WTC11 (cell line): ENCODE measurements at regions not wholly inside any gene's neighbourhood (a gene's known extent, or its start where the extent isn't known, plus 50 kb on each side); places are given as distances from the start of the nearest gene placed in this dataset.

Experiments
- ATAC-seq: fragments of 200-7000 bp; cut with Tn5 transposase; 2 replicates; pipeline ENCODE4 v1.10.0; 2021; ENCODE audit warnings: mild to moderate bottlenecking, moderate library complexity
- CTCF ChIA-PET: fragments of 300-600 bp; sonication (Branson Sonifier 250); formaldehyde crosslinking; loops from one replicate; lab custom pipeline; 2021; ENCODE audit warnings: antibody characterized with exemption; lab: Charles Lee
- POLR2A ChIA-PET: fragments of 350-600 bp; sonication (Branson Sonifier 250); formaldehyde crosslinking; loops from one replicate; lab custom pipeline; 2021; ENCODE audit warnings: antibody characterized with exemption; lab: Charles Lee
- DNase-seq: peaks from one replicate; pipeline ENCODE4 v3.0.0; 2021; ENCODE audit warnings: low spot score
- H3K27ac Mint-ChIP-seq: 2 replicates; pipeline ENCODE4 v1.8.0; 2021; ENCODE audit warnings: mixed read lengths
- H3K27me3 Mint-ChIP-seq: 2 replicates; pipeline ENCODE4 v1.8.0; 2021; ENCODE audit warnings: low read depth, mild to moderate bottlenecking, moderate library complexity, mixed read lengths
- H3K36me3 Mint-ChIP-seq: 2 replicates; pipeline ENCODE4 v1.8.0; 2021; ENCODE audit warnings: mixed read lengths
- H3K4me1 Mint-ChIP-seq: 2 replicates; pipeline ENCODE4 v1.8.0; 2022; ENCODE audit warnings: mixed read lengths
- H3K4me3 Mint-ChIP-seq: 2 replicates; pipeline ENCODE4 v1.8.0; 2021; ENCODE audit warnings: mild to moderate bottlenecking, moderate library complexity, mixed read lengths
- H3K9me3 Mint-ChIP-seq: 2 replicates; pipeline ENCODE4 v1.8.0; 2021; ENCODE audit warnings: mixed read lengths
- ATF1 ChIP-seq: sonication (generic); formaldehyde crosslinking; IDR thresholded peaks from 2 replicates; pipeline ENCODE4 v1.8.1; 2023; ENCODE audit warnings: mild to moderate bottlenecking, moderate library complexity, missing genetic modification reagents
- CREB1 ChIP-seq: sonication (generic); formaldehyde crosslinking; IDR thresholded peaks from 2 replicates; pipeline ENCODE4 v1.8.0; 2023; ENCODE audit warnings: mild to moderate bottlenecking, missing genetic modification reagents
- CREM ChIP-seq: sonication (generic); formaldehyde crosslinking; IDR thresholded peaks from 2 replicates; pipeline ENCODE4 v1.8.1; 2022; ENCODE audit warnings: mild to moderate bottlenecking, missing genetic modification reagents, moderate library complexity
- ELF4 ChIP-seq: sonication (generic); formaldehyde crosslinking; IDR thresholded peaks from 2 replicates; pipeline ENCODE4 v1.8.1; 2022; ENCODE audit warnings: low read depth, mild to moderate bottlenecking, moderate library complexity, missing genetic modification reagents
- FOXP1 ChIP-seq: sonication (generic); formaldehyde crosslinking; IDR thresholded peaks from 2 replicates; pipeline ENCODE4 v1.8.0; 2022; ENCODE audit warnings: missing genetic modification reagents, mild to moderate bottlenecking, moderate library complexity, borderline replicate concordance
- MYBL2 ChIP-seq: sonication (generic); formaldehyde crosslinking; IDR thresholded peaks from 2 replicates; pipeline ENCODE4 v1.8.1; 2023; ENCODE audit warnings: mild to moderate bottlenecking, moderate library complexity, missing genetic modification reagents
- NFE2L1 ChIP-seq: sonication (generic); formaldehyde crosslinking; IDR thresholded peaks from 2 replicates; pipeline ENCODE4 v1.8.1; 2023; ENCODE audit warnings: missing genetic modification reagents
- SMAD4 ChIP-seq: sonication (generic); formaldehyde crosslinking; IDR thresholded peaks from 2 replicates; pipeline ENCODE4 v1.8.0; 2022; ENCODE audit warnings: mild to moderate bottlenecking, missing genetic modification reagents
- SP1 ChIP-seq: sonication (generic); formaldehyde crosslinking; conservative IDR thresholded peaks from 2 replicates; pipeline ENCODE4 v1.8.1; 2022; ENCODE audit warnings: missing genetic modification reagents
- ZBTB21 ChIP-seq: sonication (generic); formaldehyde crosslinking; IDR thresholded peaks from 2 replicates; pipeline ENCODE4 v1.8.1; 2023; ENCODE audit warnings: mild to moderate bottlenecking, missing genetic modification reagents, borderline replicate concordance
- ZNF219 ChIP-seq: sonication (generic); formaldehyde crosslinking; IDR thresholded peaks from 2 replicates; pipeline ENCODE4 v1.8.0; 2023; ENCODE audit warnings: missing genetic modification reagents, mild to moderate bottlenecking, borderline replicate concordance
- ZNF263 ChIP-seq: sonication (generic); formaldehyde crosslinking; IDR thresholded peaks from 2 replicates; pipeline ENCODE4 v1.8.1; 2022; ENCODE audit warnings: low read depth, mild to moderate bottlenecking, moderate library complexity, missing genetic modification reagents
- TF ChIP-seq, protein P1 (sequence below): fragments of 250-450 bp; sonication (Bioruptor Pico); IDR thresholded peaks from 2 replicates; pipeline ENCODE4 v1.9.0; 2021; ENCODE audit warnings: moderate library complexity, mild to moderate bottlenecking, inconsistent platforms, borderline replicate concordance
- TF ChIP-seq, protein P2 (sequence below): sonication (generic); formaldehyde crosslinking; IDR thresholded peaks from 2 replicates; pipeline ENCODE4 v1.8.1; 2022; ENCODE audit warnings: missing genetic modification reagents, borderline replicate concordance
- TF ChIP-seq, protein P3 (sequence below): sonication (generic); formaldehyde crosslinking; IDR thresholded peaks from 2 replicates; pipeline ENCODE4 v1.8.1; 2022; ENCODE audit warnings: low read depth, mild to moderate bottlenecking, moderate library complexity, missing genetic modification reagents, borderline replicate concordance
- TF ChIP-seq, protein P4 (sequence below): sonication (generic); formaldehyde crosslinking; IDR thresholded peaks from 2 replicates; pipeline ENCODE4 v1.8.0; 2022; ENCODE audit warnings: mild to moderate bottlenecking, missing genetic modification reagents
- TF ChIP-seq, protein P5 (sequence below): fragments of 250-450 bp; sonication (Bioruptor Pico); IDR thresholded peaks from 2 replicates; pipeline ENCODE4 v1.9.0; 2021; ENCODE audit warnings: mild to moderate bottlenecking
- TF ChIP-seq, protein P6 (sequence below): sonication (generic); formaldehyde crosslinking; IDR thresholded peaks from 2 replicates; pipeline ENCODE4 v1.8.1; 2023; ENCODE audit warnings: mild to moderate bottlenecking, missing genetic modification reagents
- TF ChIP-seq, protein P7 (sequence below): sonication (generic); formaldehyde crosslinking; IDR thresholded peaks from 2 replicates; pipeline ENCODE4 v1.8.1; 2023; ENCODE audit warnings: mild to moderate bottlenecking, missing genetic modification reagents
- TF ChIP-seq, protein P8 (sequence below): fragments of 250-450 bp; sonication (Bioruptor Pico); IDR thresholded peaks from 2 replicates; pipeline ENCODE4 v2.1.2; 2022; ENCODE audit warnings: mild to moderate bottlenecking, moderate library complexity

DNA sequence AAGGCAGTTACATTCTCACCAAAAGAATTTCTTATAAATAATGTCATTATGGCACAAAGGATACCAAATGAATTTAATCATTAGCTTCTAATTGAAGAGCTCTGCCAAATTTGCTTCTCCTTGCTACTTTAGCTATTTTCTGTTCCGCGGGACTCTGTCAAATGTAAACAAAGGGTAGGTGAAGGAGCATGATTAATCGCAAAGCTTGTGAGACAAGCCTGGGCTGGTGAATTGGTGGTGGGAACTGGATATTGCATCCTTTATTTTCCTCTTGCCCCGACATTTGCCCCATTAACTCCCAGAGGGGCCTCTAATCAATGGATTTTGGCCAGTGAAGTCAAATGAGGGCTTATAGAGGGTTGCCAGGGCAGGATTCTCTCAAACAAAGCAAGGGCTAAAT is 234.2 kb upstream of the RFX3 start (continued):
- TF ChIP-seq, protein P1, sequence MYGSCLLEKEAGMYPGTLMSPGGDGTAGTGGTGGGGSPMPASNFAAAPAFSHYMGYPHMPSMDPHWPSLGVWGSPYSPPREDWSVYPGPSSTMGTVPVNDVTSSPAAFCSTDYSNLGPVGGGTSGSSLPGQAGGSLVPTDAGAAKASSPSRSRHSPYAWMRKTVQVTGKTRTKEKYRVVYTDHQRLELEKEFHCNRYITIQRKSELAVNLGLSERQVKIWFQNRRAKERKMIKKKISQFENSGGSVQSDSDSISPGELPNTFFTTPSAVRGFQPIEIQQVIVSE (CRISPR knock-in tag): no peak
- TF ChIP-seq, protein P2, sequence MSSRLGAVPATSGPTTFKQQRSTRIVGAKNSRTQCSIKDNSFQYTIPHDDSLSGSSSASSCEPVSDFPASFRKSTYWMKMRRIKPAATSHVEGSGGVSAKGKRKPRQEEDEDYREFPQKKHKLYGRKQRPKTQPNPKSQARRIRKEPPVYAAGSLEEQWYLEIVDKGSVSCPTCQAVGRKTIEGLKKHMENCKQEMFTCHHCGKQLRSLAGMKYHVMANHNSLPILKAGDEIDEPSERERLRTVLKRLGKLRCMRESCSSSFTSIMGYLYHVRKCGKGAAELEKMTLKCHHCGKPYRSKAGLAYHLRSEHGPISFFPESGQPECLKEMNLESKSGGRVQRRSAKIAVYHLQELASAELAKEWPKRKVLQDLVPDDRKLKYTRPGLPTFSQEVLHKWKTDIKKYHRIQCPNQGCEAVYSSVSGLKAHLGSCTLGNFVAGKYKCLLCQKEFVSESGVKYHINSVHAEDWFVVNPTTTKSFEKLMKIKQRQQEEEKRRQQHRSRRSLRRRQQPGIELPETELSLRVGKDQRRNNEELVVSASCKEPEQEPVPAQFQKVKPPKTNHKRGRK: no peak
- TF ChIP-seq NFE2L1 (CRISPR knock-in tag) (no peak), CREM (CRISPR knock-in tag) (no peak)
- TF ChIP-seq, protein P3, sequence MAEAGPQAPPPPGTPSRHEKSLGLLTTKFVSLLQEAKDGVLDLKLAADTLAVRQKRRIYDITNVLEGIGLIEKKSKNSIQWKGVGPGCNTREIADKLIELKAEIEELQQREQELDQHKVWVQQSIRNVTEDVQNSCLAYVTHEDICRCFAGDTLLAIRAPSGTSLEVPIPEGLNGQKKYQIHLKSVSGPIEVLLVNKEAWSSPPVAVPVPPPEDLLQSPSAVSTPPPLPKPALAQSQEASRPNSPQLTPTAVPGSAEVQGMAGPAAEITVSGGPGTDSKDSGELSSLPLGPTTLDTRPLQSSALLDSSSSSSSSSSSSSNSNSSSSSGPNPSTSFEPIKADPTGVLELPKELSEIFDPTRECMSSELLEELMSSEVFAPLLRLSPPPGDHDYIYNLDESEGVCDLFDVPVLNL (CRISPR knock-in tag): no peak
- TF ChIP-seq, protein P4, sequence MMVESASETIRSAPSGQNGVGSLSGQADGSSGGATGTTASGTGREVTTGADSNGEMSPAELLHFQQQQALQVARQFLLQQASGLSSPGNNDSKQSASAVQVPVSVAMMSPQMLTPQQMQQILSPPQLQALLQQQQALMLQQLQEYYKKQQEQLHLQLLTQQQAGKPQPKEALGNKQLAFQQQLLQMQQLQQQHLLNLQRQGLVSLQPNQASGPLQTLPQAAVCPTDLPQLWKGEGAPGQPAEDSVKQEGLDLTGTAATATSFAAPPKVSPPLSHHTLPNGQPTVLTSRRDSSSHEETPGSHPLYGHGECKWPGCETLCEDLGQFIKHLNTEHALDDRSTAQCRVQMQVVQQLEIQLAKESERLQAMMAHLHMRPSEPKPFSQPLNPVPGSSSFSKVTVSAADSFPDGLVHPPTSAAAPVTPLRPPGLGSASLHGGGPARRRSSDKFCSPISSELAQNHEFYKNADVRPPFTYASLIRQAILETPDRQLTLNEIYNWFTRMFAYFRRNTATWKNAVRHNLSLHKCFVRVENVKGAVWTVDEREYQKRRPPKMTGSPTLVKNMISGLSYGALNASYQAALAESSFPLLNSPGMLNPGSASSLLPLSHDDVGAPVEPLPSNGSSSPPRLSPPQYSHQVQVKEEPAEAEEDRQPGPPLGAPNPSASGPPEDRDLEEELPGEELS (CRISPR knock-in tag): no peak

DNA sequence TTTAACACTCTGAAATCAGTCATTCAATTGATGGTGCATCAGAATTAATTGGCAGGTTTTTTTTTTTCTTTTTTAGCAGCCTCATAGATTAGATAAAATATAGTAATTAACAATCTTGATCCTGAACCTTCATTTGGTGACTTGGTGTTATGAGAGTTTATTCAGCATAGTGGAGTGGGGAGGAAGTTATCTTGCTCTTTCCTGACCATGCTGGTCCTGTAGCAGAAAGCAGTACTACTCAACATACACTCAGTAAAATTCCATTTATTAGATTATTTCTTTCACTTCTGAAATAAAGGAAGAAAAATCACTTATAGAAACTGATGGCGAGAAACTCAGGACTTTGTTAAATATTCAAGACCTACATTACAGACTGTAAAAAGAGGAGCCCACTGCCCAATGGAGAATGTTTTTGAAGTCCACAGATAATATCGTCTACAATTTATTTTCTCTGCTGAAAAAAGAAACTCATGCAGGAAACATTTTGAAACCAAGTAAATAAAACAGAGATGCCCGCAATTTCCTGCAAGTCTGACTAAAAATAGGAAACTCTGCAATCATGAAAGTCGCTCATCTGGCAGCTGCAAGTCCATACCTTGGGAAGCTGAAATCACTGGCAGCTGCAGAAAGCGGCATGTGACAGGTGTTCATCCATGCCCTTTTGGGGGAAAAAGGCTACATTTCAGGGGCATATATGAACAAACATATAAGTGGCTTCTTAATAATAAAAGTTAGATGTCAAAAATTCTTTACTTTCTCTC is 233.2 kb upstream of the RFX3 start:
- Mint-ChIP-seq H3K9me3 (peaks cover 25% of the 10 kb centered on the region), H3K27ac (no peak overlapping the region), H3K36me3 (0 out of 2 replicates have a peak, but pooled peaks cover 6% of the 10 kb centered on the region), H3K4me3 (no peak overlapping the region), H3K4me1 (peaks cover 11% of the 10 kb centered on the region), H3K27me3 (no peaks in the 10 kb centered on the region)
- DNase-seq (no peak), ATAC-seq (no peak)
- ChIA-PET POLR2A (no interaction called here), CTCF (interaction anchor here (1.4 kb wide), 1 partner anchor 90 kb away, joined by 5 read pairs; no protein-coding TSS in a partner anchor)
- TF ChIP-seq ZNF219 (CRISPR knock-in tag) (no peak), FOXP1 (no peak), CREB1 (no peak), MYBL2 (CRISPR knock-in tag) (no peak), SP1 (CRISPR knock-in tag) (no peak), ZNF263 (CRISPR knock-in tag) (no peak), ELF4 (CRISPR knock-in tag) (no peak), SMAD4 (no peak), ATF1 (CRISPR knock-in tag) (no peak), ZBTB21 (CRISPR knock-in tag) (no peak)
- TF ChIP-seq, protein P5, sequence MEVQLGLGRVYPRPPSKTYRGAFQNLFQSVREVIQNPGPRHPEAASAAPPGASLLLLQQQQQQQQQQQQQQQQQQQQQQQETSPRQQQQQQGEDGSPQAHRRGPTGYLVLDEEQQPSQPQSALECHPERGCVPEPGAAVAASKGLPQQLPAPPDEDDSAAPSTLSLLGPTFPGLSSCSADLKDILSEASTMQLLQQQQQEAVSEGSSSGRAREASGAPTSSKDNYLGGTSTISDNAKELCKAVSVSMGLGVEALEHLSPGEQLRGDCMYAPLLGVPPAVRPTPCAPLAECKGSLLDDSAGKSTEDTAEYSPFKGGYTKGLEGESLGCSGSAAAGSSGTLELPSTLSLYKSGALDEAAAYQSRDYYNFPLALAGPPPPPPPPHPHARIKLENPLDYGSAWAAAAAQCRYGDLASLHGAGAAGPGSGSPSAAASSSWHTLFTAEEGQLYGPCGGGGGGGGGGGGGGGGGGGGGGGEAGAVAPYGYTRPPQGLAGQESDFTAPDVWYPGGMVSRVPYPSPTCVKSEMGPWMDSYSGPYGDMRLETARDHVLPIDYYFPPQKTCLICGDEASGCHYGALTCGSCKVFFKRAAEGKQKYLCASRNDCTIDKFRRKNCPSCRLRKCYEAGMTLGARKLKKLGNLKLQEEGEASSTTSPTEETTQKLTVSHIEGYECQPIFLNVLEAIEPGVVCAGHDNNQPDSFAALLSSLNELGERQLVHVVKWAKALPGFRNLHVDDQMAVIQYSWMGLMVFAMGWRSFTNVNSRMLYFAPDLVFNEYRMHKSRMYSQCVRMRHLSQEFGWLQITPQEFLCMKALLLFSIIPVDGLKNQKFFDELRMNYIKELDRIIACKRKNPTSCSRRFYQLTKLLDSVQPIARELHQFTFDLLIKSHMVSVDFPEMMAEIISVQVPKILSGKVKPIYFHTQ (CRISPR knock-in tag): no peak
- TF ChIP-seq, protein P6, sequence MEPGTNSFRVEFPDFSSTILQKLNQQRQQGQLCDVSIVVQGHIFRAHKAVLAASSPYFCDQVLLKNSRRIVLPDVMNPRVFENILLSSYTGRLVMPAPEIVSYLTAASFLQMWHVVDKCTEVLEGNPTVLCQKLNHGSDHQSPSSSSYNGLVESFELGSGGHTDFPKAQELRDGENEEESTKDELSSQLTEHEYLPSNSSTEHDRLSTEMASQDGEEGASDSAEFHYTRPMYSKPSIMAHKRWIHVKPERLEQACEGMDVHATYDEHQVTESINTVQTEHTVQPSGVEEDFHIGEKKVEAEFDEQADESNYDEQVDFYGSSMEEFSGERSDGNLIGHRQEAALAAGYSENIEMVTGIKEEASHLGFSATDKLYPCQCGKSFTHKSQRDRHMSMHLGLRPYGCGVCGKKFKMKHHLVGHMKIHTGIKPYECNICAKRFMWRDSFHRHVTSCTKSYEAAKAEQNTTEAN: no peak
- TF ChIP-seq, protein P7, sequence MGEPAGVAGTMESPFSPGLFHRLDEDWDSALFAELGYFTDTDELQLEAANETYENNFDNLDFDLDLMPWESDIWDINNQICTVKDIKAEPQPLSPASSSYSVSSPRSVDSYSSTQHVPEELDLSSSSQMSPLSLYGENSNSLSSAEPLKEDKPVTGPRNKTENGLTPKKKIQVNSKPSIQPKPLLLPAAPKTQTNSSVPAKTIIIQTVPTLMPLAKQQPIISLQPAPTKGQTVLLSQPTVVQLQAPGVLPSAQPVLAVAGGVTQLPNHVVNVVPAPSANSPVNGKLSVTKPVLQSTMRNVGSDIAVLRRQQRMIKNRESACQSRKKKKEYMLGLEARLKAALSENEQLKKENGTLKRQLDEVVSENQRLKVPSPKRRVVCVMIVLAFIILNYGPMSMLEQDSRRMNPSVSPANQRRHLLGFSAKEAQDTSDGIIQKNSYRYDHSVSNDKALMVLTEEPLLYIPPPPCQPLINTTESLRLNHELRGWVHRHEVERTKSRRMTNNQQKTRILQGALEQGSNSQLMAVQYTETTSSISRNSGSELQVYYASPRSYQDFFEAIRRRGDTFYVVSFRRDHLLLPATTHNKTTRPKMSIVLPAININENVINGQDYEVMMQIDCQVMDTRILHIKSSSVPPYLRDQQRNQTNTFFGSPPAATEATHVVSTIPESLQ (CRISPR knock-in tag): no peak
- TF ChIP-seq, protein P8, sequence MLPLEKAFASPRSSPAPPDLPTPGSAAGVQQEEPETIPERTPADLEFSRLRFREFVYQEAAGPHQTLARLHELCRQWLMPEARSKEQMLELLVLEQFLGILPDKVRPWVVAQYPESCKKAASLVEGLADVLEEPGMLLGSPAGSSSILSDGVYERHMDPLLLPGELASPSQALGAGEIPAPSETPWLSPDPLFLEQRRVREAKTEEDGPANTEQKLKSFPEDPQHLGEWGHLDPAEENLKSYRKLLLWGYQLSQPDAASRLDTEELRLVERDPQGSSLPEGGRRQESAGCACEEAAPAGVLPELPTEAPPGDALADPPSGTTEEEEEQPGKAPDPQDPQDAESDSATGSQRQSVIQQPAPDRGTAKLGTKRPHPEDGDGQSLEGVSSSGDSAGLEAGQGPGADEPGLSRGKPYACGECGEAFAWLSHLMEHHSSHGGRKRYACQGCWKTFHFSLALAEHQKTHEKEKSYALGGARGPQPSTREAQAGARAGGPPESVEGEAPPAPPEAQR: no peak
